IMR-90 (cell line): ENCODE measurements at regions not wholly inside any gene's neighbourhood (a gene's known extent, or its start where the extent isn't known, plus 50 kb on each side); places are given as distances from the start of the nearest gene placed in this dataset.

Experiments used
- ATAC-seq: fragments of 200-7000 bp; cut with Tn5 transposase; 2 replicates; pipeline ENCODE4 v1.9.1; 2020; ENCODE audit warnings: low read depth, mild to moderate bottlenecking, moderate library complexity
- BruUV-seq: library from RNA; stranded (reverse); fragments of 400-500 nt; replicated peaks from 2 replicates; lab custom pipeline; 2021; lab: Mats Ljungman, UMichigan
- CTCF ChIA-PET: fragments of 300-600 bp; formaldehyde crosslinking; extraction: SDS; loops from one replicate; lab custom pipeline; 2021; ENCODE audit warnings: antibody characterized with exemption; lab: Yijun Ruan, JAX
- POLR2A ChIA-PET: fragments of 300-600 bp; sonication (Branson Sonifier 250); formaldehyde crosslinking; loops from one replicate; lab custom pipeline; 2022; ENCODE audit warnings: antibody characterized with exemption; ENCODE audit not compliant: unreplicated experiment; lab: Charles Lee
- DNase-seq: peaks from one replicate; pipeline ENCODE4 v3.0.0; 2013
- H2AFZ ChIP-seq: replicated peaks from 2 replicates; pipeline ENCODE3; 2013; ENCODE audit warnings: low read length, mild to moderate bottlenecking; ENCODE audit not compliant: poor library complexity
- H2AK5ac ChIP-seq: 2 replicates; pipeline ENCODE4 v1.6.1; 2013; ENCODE audit warnings: low read depth, low read length, inconsistent platforms
- H2AK9ac ChIP-seq: replicated peaks from 2 replicates; pipeline ENCODE3; 2013; ENCODE audit warnings: mild to moderate bottlenecking, low read depth, low read length, moderate library complexity; ENCODE audit not compliant: poor library complexity
- H2BK120ac ChIP-seq: 2 replicates; pipeline ENCODE4 v1.6.1; 2013; ENCODE audit warnings: low read depth, low read length, inconsistent platforms
- H2BK15ac ChIP-seq: 3 replicates; pipeline ENCODE4 v1.6.1; 2013; ENCODE audit warnings: low read depth, low read length, inconsistent platforms
- H2BK20ac ChIP-seq: 2 replicates; pipeline ENCODE4 v1.6.1; 2013; ENCODE audit warnings: low read depth, mild to moderate bottlenecking, inconsistent platforms, low read length, moderate library complexity
- H2BK5ac ChIP-seq: 2 replicates; pipeline ENCODE4 v1.6.1; 2013; ENCODE audit warnings: mild to moderate bottlenecking, low read depth, low read length, inconsistent platforms; ENCODE audit not compliant: poor library complexity, severe bottlenecking
- H3K14ac ChIP-seq: replicated peaks from 2 replicates; pipeline ENCODE4 v1.6.1; 2013; ENCODE audit warnings: low read depth, low read length, inconsistent platforms
- H3K18ac ChIP-seq: 2 replicates; pipeline ENCODE4 v1.6.1; 2013; ENCODE audit warnings: low read depth, low read length, control low read depth
- H3K23ac ChIP-seq: 2 replicates; pipeline ENCODE4 v1.6.1; 2013; ENCODE audit warnings: low read depth, low read length, inconsistent platforms
- H3K27ac ChIP-seq: 2 replicates; pipeline ENCODE4 v1.5.1; 2013; ENCODE audit warnings: mild to moderate bottlenecking, control low read depth, low read length; ENCODE audit not compliant: insufficient read depth
- H3K27me3 ChIP-seq: 2 replicates; pipeline ENCODE4 v1.6.1; 2013; ENCODE audit warnings: low read length; ENCODE audit not compliant: control insufficient read depth, insufficient read depth
- H3K36me3 ChIP-seq: 2 replicates; pipeline ENCODE4 v1.6.1; 2013; ENCODE audit warnings: low read length, mixed read lengths; ENCODE audit not compliant: control insufficient read depth, insufficient read depth
- H3K4ac ChIP-seq: 2 replicates; pipeline ENCODE4 v1.6.1; 2013; ENCODE audit warnings: low read depth, low read length, inconsistent platforms
- H3K4me1 ChIP-seq: 2 replicates; pipeline ENCODE4 v1.6.1; 2013; ENCODE audit warnings: low read length, mixed read lengths; ENCODE audit not compliant: control insufficient read depth, insufficient read depth
- H3K4me2 ChIP-seq: 2 replicates; pipeline ENCODE4 v1.6.1; 2013; ENCODE audit warnings: low read depth, mild to moderate bottlenecking, control low read depth, low read length, moderate library complexity
- H3K4me3 ChIP-seq: 2 replicates; pipeline ENCODE4 v1.5.1; 2013; ENCODE audit warnings: low read depth, mild to moderate bottlenecking, control low read depth, low read length, moderate library complexity; ENCODE audit not compliant: insufficient read depth
- H3K56ac ChIP-seq: 2 replicates; pipeline ENCODE4 v1.6.1; 2013; ENCODE audit warnings: low read length, inconsistent platforms; ENCODE audit not compliant: insufficient read depth; ENCODE audit errors: extremely low read depth
- H3K79me1 ChIP-seq, 2 experiments: 2 replicates each; pipeline ENCODE4 v1.6.1; 2013; ENCODE audit warnings: low read length in 2 of 2, inconsistent platforms in 1 of 2, low read depth in 1 of 2
- H3K9ac ChIP-seq: 2 replicates; pipeline ENCODE4 v1.6.1; 2013; ENCODE audit warnings: low read depth, low read length, control low read depth
- H3K9me1 ChIP-seq: 2 replicates; pipeline ENCODE4 v1.6.1; 2013; ENCODE audit warnings: low read length, inconsistent platforms; ENCODE audit not compliant: insufficient read depth
- H3K9me3 ChIP-seq: 2 replicates; pipeline ENCODE4 v1.6.1; 2013; ENCODE audit warnings: low read length; ENCODE audit not compliant: control insufficient read depth, insufficient read depth
- H4K20me1 ChIP-seq: 2 replicates; pipeline ENCODE4 v1.6.1; 2013; ENCODE audit warnings: low read length, inconsistent platforms; ENCODE audit not compliant: insufficient read depth
- H4K5ac ChIP-seq: 2 replicates; pipeline ENCODE4 v1.6.1; 2013; ENCODE audit warnings: mild to moderate bottlenecking, low read depth, low read length, control low read depth
- H4K8ac ChIP-seq, 2 experiments: 2 replicates each; pipeline ENCODE4 v1.6.1; 2013; ENCODE audit warnings: low read depth in 2 of 2, low read length in 2 of 2, control low read depth in 1 of 2, inconsistent platforms in 1 of 2
- H4K91ac ChIP-seq: 2 replicates; pipeline ENCODE4 v1.6.1; 2013; ENCODE audit warnings: low read depth, low read length, inconsistent platforms; ENCODE audit not compliant: insufficient read depth
- BHLHE40 ChIP-seq: fragments of 150-350 bp; IDR thresholded peaks from 2 replicates; pipeline ENCODE4 v1.6.1; 2016; ENCODE audit warnings: mild to moderate bottlenecking, low read depth, low read length
- CEBPB ChIP-seq: IDR thresholded peaks from 2 replicates; pipeline ENCODE4 v1.6.1; 2012; ENCODE audit warnings: low read depth, low read length, improper control_type of control experiment
- CHD1 ChIP-seq: IDR thresholded peaks from 2 replicates; pipeline ENCODE4 v1.6.1; 2012; ENCODE audit warnings: low read depth, low read length, improper control_type of control experiment
- FOS ChIP-seq: fragments of 150-350 bp; IDR thresholded peaks from 2 replicates; pipeline ENCODE4 v1.6.1; 2016; ENCODE audit warnings: low read depth, low read length
- MAFK ChIP-seq: IDR thresholded peaks from 2 replicates; pipeline ENCODE4 v1.6.1; 2012; ENCODE audit warnings: low read depth, low read length, improper control_type of control experiment
- MAZ ChIP-seq: IDR thresholded peaks from 2 replicates; pipeline ENCODE4 v1.6.1; 2012; ENCODE audit warnings: low read depth, mild to moderate bottlenecking, low read length, improper control_type of control experiment, moderate library complexity, borderline replicate concordance
- MXI1 ChIP-seq: IDR thresholded peaks from 2 replicates; pipeline ENCODE4 v1.6.1; 2012; ENCODE audit warnings: low read depth, mild to moderate bottlenecking, low read length, moderate library complexity, borderline replicate concordance
- NFE2L2 ChIP-seq: fragments of 150-350 bp; IDR thresholded peaks from 2 replicates; pipeline ENCODE4 v1.6.1; 2016; ENCODE audit warnings: low read depth, mild to moderate bottlenecking, low read length
- POLR2A ChIP-seq: IDR thresholded peaks from 2 replicates; pipeline ENCODE4 v1.6.1; 2012; ENCODE audit warnings: mild to moderate bottlenecking, low read depth, low read length
- RAD21 ChIP-seq: IDR thresholded peaks from 2 replicates; pipeline ENCODE4 v1.6.1; 2012; ENCODE audit warnings: low read length, improper control_type of control experiment
- RCOR1 ChIP-seq: IDR thresholded peaks from 2 replicates; pipeline ENCODE4 v1.6.1; 2012; ENCODE audit warnings: mild to moderate bottlenecking, low read length, improper control_type of control experiment; ENCODE audit not compliant: insufficient replicate concordance
- RFX5 ChIP-seq: IDR thresholded peaks from 2 replicates; pipeline ENCODE4 v1.8.0; 2012; ENCODE audit warnings: low read depth, mild to moderate bottlenecking, low read length, moderate library complexity
- SMC3 ChIP-seq: fragments of 150-350 bp; IDR thresholded peaks from 2 replicates; pipeline ENCODE4 v1.6.1; 2016; ENCODE audit warnings: low read depth, mild to moderate bottlenecking, antibody characterized with exemption, low read length, moderate library complexity
- WGBS, 2 experiments: methylation state at CpG; one replicate each; pipeline versions ENCODE4 v1.1.5 to v1.1.7; 2013; ENCODE audit warnings: missing lambda C conversion rate in 2 of 2; ENCODE audit not compliant: insufficient read length in 1 of 2; ENCODE audit errors: extremely low coverage in 2 of 2; 5-methylcytosine and 5-hydroxymethylcytosine counted together
- dilution Hi-C: fragments of 300-500 bp; cut with HindIII; formaldehyde crosslinking; loops from one replicate; pipeline ENCODE4 v1.14.3; 2018; ENCODE audit warnings: low sequenced_read_pairs; ENCODE audit not compliant: unreplicated experiment
- in situ Hi-C: fragments of 300-500 bp; cut with MboI; formaldehyde crosslinking; loops from 3 replicates; pipeline ENCODE4 v1.14.3; 2019; ENCODE audit warnings: low sequenced_read_pairs, inconsistent platforms, mixed read lengths
- intact Hi-C: fragments of 100-400 bp; cut with micrococcal nuclease; formaldehyde crosslinking; loops from 2 replicates; pipeline ENCODE4 v1.10.0; 2022
- TF ChIP-seq, protein P1 (sequence below): fragments of 150-350 bp; IDR thresholded peaks from 2 replicates; pipeline ENCODE4 v1.6.1; 2016; ENCODE audit warnings: low read depth, mild to moderate bottlenecking, low read length, moderate library complexity, borderline replicate concordance
- TF ChIP-seq, protein P2 (sequence below): fragments of 150-350 bp; IDR thresholded peaks from 2 replicates; pipeline ENCODE4 v1.6.1; 2017; ENCODE audit warnings: mild to moderate bottlenecking, antibody characterized with exemption, low read length, low read depth
- TF ChIP-seq, protein P3 (sequence below): conservative IDR thresholded peaks from 2 replicates; pipeline ENCODE4 v1.5.1; 2012; ENCODE audit warnings: mild to moderate bottlenecking, low read depth, low read length, improper control_type of control experiment

DNA sequence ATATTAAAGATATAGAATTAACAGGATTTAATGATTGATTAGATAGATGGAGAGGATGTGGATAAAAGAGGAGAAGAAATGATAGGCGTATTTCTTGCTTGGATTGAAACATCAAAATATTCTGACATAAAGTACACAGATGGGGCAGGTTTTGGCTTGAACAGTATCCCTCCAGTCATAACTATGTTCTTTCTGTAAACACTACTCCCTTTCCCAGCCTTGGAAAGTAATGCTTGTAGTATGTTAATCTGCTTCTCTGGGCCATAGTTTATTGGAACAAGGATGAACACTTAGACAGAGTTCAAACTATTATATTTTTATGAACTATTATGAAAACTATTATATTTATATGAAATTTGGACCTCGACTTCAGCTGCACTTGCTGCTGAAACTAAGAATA, 419.2 kb downstream of the AASDHPPT start:
- peak; percentile 95 for ATAC-seq
- H2AK9ac ChIP-seq, result no peak overlapping the region
- 93% methylated on average over 1 of the region's 2 CpGs; no CpG with 5 or more reads in 1 of the 2 experiments for WGBS, 2 experiments
- in situ Hi-C loops, result no loop called here
- TF ChIP-seq RFX5 (no peak), CHD1 (no peak), MXI1 (no peak), RAD21 (no peak), FOS (no peak), NFE2L2 (no peak), BHLHE40 (no peak), RCOR1 (no peak), CEBPB (no peak), MAZ (no peak), MAFK (no peak), SMC3 (no peak), POLR2A (no peak)
- TF ChIP-seq, protein P1, sequence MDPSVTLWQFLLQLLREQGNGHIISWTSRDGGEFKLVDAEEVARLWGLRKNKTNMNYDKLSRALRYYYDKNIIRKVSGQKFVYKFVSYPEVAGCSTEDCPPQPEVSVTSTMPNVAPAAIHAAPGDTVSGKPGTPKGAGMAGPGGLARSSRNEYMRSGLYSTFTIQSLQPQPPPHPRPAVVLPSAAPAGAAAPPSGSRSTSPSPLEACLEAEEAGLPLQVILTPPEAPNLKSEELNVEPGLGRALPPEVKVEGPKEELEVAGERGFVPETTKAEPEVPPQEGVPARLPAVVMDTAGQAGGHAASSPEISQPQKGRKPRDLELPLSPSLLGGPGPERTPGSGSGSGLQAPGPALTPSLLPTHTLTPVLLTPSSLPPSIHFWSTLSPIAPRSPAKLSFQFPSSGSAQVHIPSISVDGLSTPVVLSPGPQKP, result no peak
- TF ChIP-seq, protein P2, sequence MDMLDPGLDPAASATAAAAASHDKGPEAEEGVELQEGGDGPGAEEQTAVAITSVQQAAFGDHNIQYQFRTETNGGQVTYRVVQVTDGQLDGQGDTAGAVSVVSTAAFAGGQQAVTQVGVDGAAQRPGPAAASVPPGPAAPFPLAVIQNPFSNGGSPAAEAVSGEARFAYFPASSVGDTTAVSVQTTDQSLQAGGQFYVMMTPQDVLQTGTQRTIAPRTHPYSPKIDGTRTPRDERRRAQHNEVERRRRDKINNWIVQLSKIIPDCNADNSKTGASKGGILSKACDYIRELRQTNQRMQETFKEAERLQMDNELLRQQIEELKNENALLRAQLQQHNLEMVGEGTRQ, result no peak
- TF ChIP-seq, protein P3, sequence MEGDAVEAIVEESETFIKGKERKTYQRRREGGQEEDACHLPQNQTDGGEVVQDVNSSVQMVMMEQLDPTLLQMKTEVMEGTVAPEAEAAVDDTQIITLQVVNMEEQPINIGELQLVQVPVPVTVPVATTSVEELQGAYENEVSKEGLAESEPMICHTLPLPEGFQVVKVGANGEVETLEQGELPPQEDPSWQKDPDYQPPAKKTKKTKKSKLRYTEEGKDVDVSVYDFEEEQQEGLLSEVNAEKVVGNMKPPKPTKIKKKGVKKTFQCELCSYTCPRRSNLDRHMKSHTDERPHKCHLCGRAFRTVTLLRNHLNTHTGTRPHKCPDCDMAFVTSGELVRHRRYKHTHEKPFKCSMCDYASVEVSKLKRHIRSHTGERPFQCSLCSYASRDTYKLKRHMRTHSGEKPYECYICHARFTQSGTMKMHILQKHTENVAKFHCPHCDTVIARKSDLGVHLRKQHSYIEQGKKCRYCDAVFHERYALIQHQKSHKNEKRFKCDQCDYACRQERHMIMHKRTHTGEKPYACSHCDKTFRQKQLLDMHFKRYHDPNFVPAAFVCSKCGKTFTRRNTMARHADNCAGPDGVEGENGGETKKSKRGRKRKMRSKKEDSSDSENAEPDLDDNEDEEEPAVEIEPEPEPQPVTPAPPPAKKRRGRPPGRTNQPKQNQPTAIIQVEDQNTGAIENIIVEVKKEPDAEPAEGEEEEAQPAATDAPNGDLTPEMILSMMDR, result no peak
- H3K27me3 ChIP-seq, result no peaks in the 10 kb centered on the region
- no peak overlapping the region for H2AK5ac ChIP-seq
- peak; percentile 66 for DNase-seq
- intact Hi-C loops, result no loop called here
- H3K9me1 ChIP-seq, result no peaks in the 10 kb centered on the region
- POLR2A ChIA-PET, result no interaction called here
- H3K9ac ChIP-seq, result no peak overlapping the region
- H4K91ac ChIP-seq, result no peak overlapping the region
- no peak overlapping the region for H4K5ac ChIP-seq
- no peak overlapping the region for H2BK15ac ChIP-seq
- no peak overlapping the region for H4K8ac ChIP-seq
- H3K23ac ChIP-seq, result no peak overlapping the region
- no TSS peak for BruUV-seq
- no peak overlapping the region for H3K27ac ChIP-seq
- H2BK120ac ChIP-seq, result no peak overlapping the region
- H4K20me1 ChIP-seq, result no peaks in the 10 kb centered on the region
- H3K36me3 ChIP-seq, result no peaks in the 10 kb centered on the region
- H3K56ac ChIP-seq, result no peak overlapping the region
- H3K14ac ChIP-seq, result no peak overlapping the region
- H3K4me1 ChIP-seq, result no peaks in the 10 kb centered on the region
- no peak overlapping the region for H2AFZ ChIP-seq
- H2BK5ac ChIP-seq, result no peak overlapping the region
- H2BK20ac ChIP-seq, result no peak overlapping the region
- no peak overlapping the region for H3K18ac ChIP-seq
- no peaks in the 10 kb centered on the region for H3K9me3 ChIP-seq
- CTCF ChIA-PET, result no interaction called here
- no peaks in the 10 kb centered on the region for H3K79me1 ChIP-seq
- no peak overlapping the region for H3K4ac ChIP-seq
- dilution Hi-C loops, result no loop called here
- H3K4me3 ChIP-seq, result no peak overlapping the region
- H3K4me2 ChIP-seq, result no peak overlapping the region
